HG03039 (cell line): ENCODE measurements at regions not wholly inside any gene's neighbourhood (a gene's known extent, or its start where the extent isn't known, plus 50 kb on each side); places are given as distances from the start of the nearest gene placed in this dataset.
A peak's percentile ranks its signal among the peaks of the same experiment; 100 is the strongest.

Experiments
- ATAC-seq: cut with Tn5 transposase; IDR thresholded peaks from one replicate; pipeline ENCODE4 v1.9.1; 2021; ENCODE audit warnings: mild to moderate bottlenecking, moderate library complexity; ENCODE audit not compliant: unreplicated experiment

- ATAC-seq = no peak
These were observed 70.4 kb upstream of the BACH1 start for GRCh38 chr21:29228306-29228705.

DNA sequence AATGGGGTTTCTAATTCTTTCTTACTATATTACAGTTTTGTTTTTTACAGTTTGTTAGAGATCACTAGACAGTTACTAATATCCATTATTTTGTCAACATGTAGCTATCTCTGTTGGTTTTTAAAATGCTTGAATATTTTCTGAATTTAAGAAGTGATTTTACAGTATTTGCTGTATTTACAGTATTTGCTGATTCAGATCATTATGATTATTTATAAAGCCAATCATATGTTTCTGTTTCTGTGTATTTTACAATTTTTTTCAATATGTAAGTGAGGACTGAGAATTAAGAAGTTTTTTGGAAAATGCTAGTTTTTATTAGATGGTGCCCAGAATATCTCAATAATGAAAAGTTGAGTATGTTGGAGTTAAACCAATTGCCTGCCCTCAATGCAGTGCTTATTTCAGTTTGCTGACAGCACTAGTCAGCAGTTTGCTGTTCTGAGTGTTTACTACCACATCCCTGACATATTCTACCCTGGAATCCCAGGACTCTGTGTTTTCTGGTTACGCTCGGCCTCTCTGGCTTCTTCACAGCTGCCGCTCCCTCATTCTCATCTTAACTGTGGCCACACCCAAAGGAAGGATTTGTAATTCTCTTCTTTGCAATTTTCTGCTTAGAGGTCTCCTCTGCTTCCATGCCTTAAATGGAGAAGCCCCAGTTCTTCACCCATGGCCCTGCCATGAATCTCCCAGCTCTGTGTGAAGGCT lies 68.0 kb upstream of the BACH1 start:
- ATAC-seq = no peak

DNA sequence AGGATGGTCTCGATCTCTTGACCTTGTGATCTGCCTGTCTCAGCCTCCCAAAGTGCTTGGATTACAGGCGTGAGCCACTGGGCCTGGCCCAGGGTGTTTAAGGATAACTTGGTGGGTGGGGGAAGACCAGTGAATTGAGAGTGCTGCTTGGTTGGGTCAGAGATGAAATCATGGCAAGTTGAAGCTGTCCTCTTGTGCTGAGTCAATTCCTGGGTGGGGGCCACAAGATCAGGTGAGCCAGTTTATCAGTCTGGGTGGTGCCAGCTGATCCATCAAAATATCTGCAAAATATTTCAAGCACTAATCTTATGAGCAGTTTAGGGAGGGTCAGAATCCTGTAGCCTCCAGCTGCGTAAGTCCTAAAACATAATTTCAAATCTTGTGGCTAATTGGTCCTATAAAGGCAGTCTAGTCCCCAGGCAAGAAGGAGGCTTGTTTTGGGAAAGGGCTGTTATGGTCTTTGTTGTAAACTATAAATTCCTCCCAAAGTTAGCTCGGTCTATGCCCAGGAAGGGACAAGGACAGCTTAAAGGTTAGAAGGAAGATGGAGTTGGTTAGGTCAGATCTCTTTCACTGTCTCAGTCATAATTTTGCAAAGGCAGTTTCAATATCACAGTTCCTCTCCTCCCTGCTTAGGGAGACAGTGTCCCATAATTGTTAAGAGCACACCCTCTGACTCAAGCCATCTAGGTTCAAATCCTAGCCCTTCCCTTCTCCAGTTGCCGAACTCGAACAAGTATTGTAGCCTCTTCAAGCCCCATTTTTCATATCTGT lies 66.8 kb upstream of the BACH1 start:
- ATAC-seq = no peak

DNA sequence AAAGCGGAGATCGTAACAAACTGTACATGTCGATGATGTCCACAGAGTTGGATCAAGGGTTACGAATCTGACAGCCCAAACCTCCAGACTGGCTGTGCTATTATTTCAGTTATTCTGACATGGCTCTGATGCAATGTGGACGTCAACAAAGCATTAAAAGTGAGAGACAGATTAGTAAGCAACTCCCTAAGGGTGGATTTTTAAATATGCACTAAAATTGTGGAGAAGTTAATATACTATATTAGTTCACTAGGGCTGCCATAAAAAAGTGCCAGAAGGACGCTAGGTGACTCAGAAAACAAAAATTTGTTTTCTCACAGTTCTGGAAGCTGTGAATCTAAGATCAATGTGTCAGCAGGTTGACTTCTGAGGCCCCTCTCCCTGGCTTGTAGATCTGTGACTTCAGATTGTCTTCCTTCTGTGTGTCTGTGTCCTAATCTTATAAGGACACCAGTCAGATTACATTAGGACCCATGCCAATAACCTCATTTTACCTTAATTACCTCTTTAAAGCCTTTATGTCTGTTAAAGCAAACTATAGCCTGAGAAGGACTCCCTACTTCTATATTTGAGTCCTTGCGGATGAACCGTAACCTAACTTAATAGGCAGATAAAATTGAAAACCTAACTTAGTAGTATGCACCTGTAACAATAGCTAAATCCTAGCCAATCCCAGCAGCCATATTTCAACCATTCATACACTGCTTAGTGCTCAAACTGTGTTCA lies 66.0 kb upstream of the BACH1 start:
- ATAC-seq = no peak

DNA sequence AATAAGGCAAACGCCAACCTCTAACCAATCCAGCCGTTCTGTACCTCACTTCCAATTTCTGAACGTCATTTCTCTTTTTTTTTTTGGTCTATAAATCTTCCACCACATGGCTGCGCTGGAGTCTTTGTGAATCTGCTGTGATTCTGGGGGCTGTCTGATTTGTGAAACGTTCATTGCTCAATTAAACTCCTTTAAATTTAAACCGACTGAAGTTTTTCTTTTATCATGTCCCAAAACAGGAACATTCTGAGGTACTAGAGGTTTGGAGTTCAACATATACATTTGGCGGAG lies 65.5 kb upstream of the BACH1 start:
- ATAC-seq = no peak

- ATAC-seq = peak; percentile 61
These were observed 64.8 kb upstream of the BACH1 start for GRCh38 chr21:29233611-29234540.

- ATAC-seq = peak; percentile 38
These were observed 63.0 kb upstream of the BACH1 start for GRCh38 chr21:29235714-29236197.

DNA sequence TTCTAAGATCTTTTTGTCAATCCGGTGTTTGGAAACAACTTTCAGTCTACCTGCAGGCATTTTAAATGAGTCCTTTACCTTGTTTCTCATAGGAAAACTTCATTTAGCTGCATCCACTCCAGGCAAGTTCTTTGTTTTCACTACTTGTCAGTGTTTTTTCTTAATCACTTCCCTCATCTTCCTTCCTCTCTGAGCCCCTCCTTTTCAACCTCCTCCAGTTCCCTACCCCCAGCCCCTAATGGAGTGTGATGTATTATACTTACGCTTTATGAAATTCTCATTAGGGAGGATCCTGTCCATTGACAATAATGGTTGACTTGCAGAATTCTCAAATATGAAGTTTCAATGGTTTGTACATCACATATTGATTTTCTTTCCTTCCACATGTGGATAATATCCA lies 62.5 kb upstream of the BACH1 start:
- ATAC-seq = no peak

DNA sequence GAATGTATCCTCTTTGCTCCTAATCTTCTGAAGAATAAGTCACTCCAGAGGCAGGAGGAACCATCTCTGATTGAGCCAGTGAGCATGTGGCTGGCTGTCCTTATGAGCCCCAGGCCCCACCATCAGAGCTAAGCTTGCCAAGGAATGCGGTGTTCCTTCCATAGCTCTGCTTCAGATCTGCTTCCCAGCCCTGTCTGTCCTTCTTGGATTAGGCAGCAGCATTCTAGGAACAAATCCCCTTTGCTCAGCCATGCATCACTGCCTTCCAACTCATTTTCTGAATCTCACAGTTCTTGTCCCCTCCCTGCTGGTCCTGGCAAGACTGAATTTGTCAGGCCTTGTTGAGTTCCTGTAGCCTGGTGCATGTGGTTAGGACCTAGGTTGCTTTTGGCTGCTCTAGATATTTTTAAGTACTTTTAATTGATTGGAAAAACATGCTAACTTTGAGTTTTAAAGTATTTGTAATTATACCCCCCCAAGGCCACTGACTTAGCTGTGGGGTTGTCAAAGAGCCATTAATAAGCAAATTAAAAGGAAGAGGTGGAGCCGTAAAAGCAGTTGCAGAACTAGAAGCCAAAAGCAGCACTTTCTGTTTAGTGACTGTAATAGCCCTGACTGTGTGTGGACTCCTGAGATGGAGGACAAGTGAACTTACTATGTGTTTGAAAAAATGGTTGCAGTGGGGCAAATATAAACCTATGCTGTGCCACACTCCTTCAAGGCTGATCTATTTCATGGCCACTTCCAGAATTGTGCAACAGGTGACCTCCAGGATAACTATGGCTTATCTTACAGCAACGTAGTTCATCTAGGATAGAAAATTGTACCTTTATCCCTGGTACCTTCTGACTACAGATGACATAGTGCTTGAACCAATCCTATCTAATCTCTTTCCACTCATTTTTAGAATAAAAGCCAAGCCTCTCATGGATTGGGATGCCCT lies 61.3 kb upstream of the BACH1 start:
- ATAC-seq = no peak

DNA sequence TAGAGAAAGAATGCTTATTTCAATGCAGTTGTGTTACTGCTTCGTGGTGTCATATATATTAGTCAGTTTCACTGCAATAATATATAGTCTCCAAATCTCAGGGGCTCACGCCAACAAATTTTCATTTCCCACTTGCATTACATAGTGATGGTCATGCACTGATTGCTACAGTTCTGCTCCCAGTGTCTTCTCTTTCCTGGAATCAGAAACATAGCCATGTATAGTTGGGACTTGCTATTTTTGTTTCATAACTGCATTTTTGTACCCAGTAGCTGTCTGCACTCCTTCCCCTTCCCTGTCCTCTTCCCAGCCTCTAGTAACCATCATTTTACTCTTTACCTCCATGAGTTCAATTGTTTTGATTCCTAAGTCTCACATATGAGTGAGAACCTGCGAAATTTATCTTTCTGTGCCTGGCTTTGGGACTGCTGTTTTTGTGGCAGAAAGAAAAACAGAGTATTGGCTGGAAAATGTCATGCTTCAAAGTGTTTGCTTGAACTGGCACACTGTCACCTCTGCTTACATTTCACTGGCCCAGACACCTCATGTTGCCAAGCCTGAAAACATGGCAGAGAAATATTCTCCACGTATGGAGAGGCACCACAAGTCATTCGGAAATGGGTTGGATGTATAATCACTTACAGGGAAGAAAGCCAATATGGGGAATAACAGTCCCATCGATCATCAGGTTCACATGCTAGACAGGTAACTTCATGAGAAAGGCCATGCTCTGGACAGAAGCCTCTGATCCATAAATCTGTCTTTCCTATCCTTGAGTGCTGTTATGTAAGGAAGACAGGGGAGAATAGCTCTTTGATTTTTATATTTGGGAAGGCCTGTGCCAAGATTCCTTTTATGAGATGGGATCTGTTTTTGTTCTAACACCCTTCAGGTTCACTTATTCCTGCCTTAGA lies 60.4 kb upstream of the BACH1 start:
- ATAC-seq = no peak

DNA sequence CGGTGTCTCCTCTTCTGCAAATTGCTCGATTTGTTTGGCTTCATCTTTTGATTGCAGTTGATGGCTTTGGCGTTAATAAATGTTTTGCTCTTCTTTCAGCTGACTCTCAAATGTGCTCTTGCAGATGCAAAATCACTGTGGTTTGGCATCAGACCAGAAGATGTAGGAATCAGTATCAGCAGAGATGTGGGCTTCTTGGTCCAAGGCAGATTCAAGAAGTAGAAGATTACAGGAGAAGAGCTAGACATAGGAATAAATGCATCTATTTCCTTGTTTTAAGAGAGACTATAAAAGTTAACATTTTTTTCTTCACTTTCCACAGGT lies 59.8 kb upstream of the BACH1 start:
- ATAC-seq = no peak

- no peak for ATAC-seq
These were observed 58.6 kb upstream of the BACH1 start for GRCh38 chr21:29240136-29240535.

GRCh38 chr21:29242201-29242600 lies 56.5 kb upstream of the BACH1 start:
- ATAC-seq = no peak

DNA sequence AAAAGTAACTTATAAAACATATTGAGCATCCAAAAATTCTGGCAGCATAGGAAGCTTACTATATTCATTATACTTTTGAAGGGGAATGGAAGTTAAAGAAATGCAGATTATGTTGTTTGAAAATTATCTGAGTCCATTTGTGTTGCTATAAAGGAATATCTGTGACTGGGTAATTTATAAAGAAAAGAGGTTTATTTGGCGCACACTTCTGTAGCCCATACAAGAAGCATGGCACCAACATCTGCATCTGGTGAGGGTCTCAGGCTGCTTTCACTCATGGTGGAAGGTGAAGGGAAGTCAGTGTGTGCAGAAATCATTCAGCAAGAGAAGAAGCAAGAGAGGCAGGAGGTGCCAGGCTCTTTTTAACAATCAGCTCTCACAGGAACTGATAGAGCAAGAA lies 55.5 kb upstream of the BACH1 start:
- no peak for ATAC-seq

DNA sequence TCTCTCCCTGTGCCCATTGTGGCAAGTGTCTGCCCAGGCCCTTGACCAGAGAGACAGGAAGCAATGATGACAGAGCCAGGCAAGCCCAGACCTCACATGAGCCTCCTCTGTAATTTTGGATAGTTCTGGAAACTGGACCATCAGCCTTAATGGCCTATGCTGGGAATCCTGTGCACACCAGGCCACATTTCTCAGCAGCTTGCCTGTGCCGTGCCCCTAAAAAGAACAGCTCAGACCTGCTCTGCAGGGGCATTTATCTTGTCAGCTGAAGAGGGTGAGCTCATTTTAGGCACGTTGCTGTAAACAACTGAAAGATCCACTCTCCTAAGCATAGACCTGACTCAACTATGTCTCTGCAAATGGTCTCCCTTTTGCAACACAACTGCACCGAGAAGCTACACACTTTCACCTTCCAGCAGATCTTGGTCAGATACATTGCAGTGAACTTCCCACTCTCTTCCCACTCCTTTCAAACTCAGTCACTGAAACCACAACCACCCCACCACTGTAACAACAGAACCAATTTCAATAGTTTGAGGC lies 53.5 kb upstream of the BACH1 start:
- peak; percentile 91 for ATAC-seq

- no peak for ATAC-seq
These were observed 52.9 kb upstream of the BACH1 start for GRCh38 chr21:29245863-29246262.

DNA sequence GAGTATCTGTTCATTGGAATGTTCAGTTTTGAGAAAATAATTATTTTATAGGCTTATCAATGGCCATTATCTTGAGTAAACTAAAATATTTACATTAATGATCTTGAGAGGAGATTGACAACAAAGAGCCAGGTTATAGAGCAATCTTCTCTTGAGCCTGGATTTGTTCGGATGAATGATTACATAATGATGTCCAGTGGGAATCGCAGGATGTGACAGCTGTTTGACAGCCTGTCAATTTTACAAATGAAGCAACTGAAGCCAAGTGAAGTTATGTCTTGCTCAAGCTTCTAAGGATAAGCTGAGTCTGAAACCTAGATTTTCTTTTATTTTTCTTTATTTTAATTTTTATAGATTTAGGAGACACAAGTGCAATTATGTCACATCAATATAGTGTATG lies 52.1 kb upstream of the BACH1 start:
- no peak for ATAC-seq

DNA sequence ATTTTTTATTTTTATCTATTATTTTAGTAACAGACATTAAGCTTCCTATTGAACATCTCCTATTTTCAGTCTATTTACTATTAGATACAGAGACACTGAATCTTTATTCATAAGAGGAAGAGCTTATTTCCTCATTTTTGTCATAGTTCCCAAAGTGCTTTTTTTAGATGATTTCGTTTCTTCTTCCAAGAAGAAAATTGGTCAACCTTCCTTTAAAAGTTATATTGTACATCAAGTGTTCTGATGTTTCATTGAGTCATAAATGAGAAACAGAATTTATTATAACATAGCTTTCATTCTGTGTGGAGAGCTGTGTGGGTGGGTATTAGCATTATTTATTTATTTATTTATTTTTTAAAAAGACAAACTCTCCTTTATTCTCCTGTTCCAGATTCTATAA lies 50.6 kb upstream of the BACH1 start:
- ATAC-seq = no peak
